Transverse colon (tissue), 4 donors: ENCODE measurements at regions not wholly inside any gene's neighbourhood (a gene's known extent, or its start where the extent isn't known, plus 50 kb on each side); places are given as distances from the start of the nearest gene placed in this dataset.

Experiments used
- EP300 ChIP-seq: sonication (generic); formaldehyde crosslinking; IDR thresholded peaks from one replicate; pipeline ENCODE4 v1.6.1; 2017; ENCODE audit warnings: antibody characterized with exemption, low read depth
- POLR2A ChIP-seq: fragments of 450-650 bp; IDR thresholded peaks from one replicate; pipeline ENCODE4 v1.6.1; 2016; ENCODE audit warnings: antibody characterized with exemption, mild to moderate bottlenecking, moderate library complexity
- POLR2AphosphoS5 ChIP-seq, 3 donors: sonication (generic); formaldehyde crosslinking; IDR thresholded peaks; one replicate each; pipeline ENCODE4 v1.6.1; 2016; ENCODE audit warnings: antibody characterized with exemption in 3 of 3
- TF ChIP-seq, protein P1 (sequence below), 5 experiments: fragments of 200-600 bp in 3 of 5; fragments of 450-650 bp in 2 of 5; sonication (generic) in 3 of 5; IDR thresholded peaks; 1 replicate in 2 of 5; 2 replicates in 3 of 5; pipeline ENCODE4 v1.5.1; 2016 to 2017; ENCODE audit warnings: antibody characterized with exemption in 5 of 5, inconsistent platforms in 3 of 5, mild to moderate bottlenecking in 2 of 5, moderate library complexity in 1 of 5

DNA sequence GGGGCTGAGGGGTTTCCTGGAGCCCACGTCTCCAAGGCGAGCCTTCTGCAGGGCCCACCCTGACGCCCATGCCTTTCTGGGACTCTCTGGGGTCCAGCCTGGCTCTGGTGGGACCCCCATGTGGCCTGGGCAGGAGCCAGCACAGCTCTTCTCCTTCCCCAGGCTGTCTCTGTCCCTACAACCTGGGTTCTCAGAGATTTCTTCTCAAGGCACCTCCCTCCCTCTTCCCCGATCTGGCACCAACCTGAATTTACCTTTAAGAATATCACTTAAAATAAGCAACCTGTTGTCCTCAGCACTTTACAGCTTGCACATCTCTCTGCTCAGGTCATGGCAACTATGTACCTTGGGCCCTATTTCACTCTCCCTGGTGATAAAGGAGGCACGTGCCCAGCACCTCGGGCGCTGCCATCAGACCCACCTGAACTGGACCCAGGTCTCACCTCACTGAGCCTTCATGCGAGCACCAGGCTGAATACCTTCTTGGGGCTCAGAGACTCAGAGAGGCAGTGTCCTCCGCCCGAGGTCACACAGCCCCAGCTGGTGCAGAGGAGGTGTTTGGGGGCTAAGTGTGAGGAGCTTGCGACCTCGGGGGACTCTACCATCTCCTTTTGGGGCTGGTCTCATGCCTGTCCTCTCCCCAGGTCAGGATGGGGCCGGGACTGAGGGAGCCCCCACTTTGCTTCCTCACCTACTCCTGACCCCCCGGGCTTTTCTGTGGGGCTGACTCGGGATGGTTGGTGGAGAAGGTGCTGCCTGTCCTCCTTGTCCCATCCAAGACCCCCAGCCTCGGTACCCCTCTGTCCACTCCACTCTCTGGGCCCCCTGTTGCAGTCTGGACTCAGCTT lies 217.7 kb downstream of the C9orf50 start:
- TF ChIP-seq, protein P1, sequence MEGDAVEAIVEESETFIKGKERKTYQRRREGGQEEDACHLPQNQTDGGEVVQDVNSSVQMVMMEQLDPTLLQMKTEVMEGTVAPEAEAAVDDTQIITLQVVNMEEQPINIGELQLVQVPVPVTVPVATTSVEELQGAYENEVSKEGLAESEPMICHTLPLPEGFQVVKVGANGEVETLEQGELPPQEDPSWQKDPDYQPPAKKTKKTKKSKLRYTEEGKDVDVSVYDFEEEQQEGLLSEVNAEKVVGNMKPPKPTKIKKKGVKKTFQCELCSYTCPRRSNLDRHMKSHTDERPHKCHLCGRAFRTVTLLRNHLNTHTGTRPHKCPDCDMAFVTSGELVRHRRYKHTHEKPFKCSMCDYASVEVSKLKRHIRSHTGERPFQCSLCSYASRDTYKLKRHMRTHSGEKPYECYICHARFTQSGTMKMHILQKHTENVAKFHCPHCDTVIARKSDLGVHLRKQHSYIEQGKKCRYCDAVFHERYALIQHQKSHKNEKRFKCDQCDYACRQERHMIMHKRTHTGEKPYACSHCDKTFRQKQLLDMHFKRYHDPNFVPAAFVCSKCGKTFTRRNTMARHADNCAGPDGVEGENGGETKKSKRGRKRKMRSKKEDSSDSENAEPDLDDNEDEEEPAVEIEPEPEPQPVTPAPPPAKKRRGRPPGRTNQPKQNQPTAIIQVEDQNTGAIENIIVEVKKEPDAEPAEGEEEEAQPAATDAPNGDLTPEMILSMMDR (IDR thresholded peaks at IDR 0.05) = no peak
- TF ChIP-seq POLR2A (no peak), EP300 (no peak), POLR2AphosphoS5 (IDR thresholded peaks at IDR 0.05) (no peak)
